ENCODE measurements at regions not wholly inside any gene's neighbourhood (a gene's known extent, or its start where the extent isn't known, plus 50 kb on each side); places are given as distances from the start of the nearest gene placed in this dataset.

DNA sequence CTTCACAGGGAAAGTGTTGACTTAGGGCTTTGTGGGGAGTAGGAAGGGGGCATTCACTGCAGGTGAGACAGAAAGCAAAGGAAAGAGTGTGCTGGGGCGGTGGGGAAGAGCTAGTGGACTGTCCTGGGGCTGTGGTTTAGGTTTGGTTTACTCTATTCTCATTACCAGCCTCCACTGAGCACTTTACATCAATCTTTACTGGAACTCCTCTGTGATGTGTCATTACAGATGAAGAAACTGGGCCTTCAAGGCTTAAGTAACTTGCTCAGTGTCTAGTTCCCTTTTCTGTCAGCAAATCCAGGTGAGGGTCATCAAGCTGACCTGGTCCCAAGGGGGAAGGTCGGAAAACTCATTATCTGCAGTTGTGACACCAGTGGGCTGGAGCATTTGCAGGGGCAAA, 120.2 kb upstream of the PFN2 start:
- Histone ChIP-seq H4K20me1 (ENCODE audit: insufficient read depth, poor library complexity, severe bottlenecking) (no peaks in the 10 kb centered on the region), H3K27me3 (no peaks in the 10 kb centered on the region), H3K4me3 (no peak overlapping the region), H3K36me3 (replicated peaks; ENCODE audit: insufficient read depth, low read depth) (no peaks in the 10 kb centered on the region), H3K4me2 (no peak overlapping the region), H3K4me1 (ENCODE audit: insufficient read depth) (no peaks in the 10 kb centered on the region), H3K27ac (no peak overlapping the region), H3K9me2 (replicated peaks; ENCODE audit: insufficient read depth) (no peaks in the 10 kb centered on the region), H3K9me3 (ENCODE audit: low read depth) (no peaks in the 10 kb centered on the region), H3K79me2 (no peaks in the 10 kb centered on the region), H2AFZ (no peak overlapping the region)
- DNase-seq (ENCODE audit: low spot score), result no peak
- 48% methylated on average over 2 of the region's 2 CpGs for WGBS (ENCODE audit: low lambda C conversion rate, missing lambda C conversion rate)
- TF ChIP-seq, protein P1, sequence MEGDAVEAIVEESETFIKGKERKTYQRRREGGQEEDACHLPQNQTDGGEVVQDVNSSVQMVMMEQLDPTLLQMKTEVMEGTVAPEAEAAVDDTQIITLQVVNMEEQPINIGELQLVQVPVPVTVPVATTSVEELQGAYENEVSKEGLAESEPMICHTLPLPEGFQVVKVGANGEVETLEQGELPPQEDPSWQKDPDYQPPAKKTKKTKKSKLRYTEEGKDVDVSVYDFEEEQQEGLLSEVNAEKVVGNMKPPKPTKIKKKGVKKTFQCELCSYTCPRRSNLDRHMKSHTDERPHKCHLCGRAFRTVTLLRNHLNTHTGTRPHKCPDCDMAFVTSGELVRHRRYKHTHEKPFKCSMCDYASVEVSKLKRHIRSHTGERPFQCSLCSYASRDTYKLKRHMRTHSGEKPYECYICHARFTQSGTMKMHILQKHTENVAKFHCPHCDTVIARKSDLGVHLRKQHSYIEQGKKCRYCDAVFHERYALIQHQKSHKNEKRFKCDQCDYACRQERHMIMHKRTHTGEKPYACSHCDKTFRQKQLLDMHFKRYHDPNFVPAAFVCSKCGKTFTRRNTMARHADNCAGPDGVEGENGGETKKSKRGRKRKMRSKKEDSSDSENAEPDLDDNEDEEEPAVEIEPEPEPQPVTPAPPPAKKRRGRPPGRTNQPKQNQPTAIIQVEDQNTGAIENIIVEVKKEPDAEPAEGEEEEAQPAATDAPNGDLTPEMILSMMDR (IDR thresholded peaks at IDR 0.05; ENCODE audit: poor library complexity), result no peak
- TF ChIP-seq EZH2phosphoT487 (IDR thresholded peaks at IDR 0.05; ENCODE audit: low read depth, severe bottlenecking, unreplicated experiment) (no peak), EZH2 (IDR thresholded peaks at IDR 0.05; ENCODE audit: borderline replicate concordance) (no peak)

DNA sequence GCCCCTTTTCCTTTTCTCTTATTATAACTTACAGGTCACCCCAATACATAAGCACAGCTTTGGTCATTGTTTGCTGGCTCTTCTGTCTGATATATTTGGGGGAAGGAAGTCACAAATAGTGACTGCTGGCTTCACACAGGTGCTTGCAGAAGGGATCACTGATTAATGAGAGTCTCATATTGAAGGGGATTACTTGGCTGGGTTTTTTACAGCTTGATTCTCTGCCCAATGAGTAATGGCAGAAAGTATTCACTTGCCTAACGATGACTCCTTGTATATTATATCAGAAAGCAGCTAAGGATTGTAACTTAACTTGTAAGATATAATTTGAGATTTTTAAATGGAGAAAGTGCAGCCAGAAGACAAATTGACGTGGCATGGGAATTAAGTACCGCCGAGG, 119.3 kb upstream of the PFN2 start:
- TF ChIP-seq EZH2phosphoT487 (IDR thresholded peaks at IDR 0.05; ENCODE audit: low read depth, severe bottlenecking, unreplicated experiment) (no peak), EZH2 (IDR thresholded peaks at IDR 0.05; ENCODE audit: borderline replicate concordance) (no peak)
- TF ChIP-seq, protein P1 (IDR thresholded peaks at IDR 0.05; ENCODE audit: poor library complexity), result no peak
- Histone ChIP-seq H4K20me1 (ENCODE audit: insufficient read depth, poor library complexity, severe bottlenecking) (no peaks in the 10 kb centered on the region), H3K27ac (no peak overlapping the region), H3K4me1 (ENCODE audit: insufficient read depth) (no peaks in the 10 kb centered on the region), H2AFZ (no peak overlapping the region), H3K79me2 (no peaks in the 10 kb centered on the region), H3K4me3 (no peak overlapping the region), H3K9me2 (replicated peaks; ENCODE audit: insufficient read depth) (no peaks in the 10 kb centered on the region), H3K36me3 (replicated peaks; ENCODE audit: insufficient read depth, low read depth) (no peaks in the 10 kb centered on the region), H3K9me3 (ENCODE audit: low read depth) (no peaks in the 10 kb centered on the region), H3K27me3 (no peaks in the 10 kb centered on the region), H3K4me2 (no peak overlapping the region)
- no peak for DNase-seq (ENCODE audit: low spot score)
- 88% methylated on average over 4 of the region's 4 CpGs for WGBS (ENCODE audit: low lambda C conversion rate, missing lambda C conversion rate)

DNA sequence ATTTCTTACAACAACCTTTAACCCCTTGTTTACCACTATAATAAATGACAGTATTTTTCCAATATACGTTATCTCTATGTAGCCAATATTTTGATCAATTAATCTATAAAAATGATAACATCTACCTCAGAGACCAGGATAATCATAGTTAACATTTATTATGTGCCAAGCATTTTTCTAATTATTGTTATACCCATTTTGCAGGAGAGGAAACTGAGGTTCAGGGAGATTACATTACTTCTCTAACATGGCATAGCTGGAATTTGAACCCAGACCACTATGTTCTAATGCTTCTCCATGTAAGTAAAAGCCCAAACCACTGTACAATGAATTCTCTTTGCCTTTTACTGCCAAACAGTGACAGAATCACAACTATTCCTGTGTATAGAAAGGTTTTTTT, 113.4 kb upstream of the PFN2 start:
- WGBS (ENCODE audit: low lambda C conversion rate, missing lambda C conversion rate), result 88% methylated on average over 1 of the region's 1 CpG
- H3K79me2 ChIP-seq, result no peaks in the 10 kb centered on the region
- DNase-seq (ENCODE audit: low spot score), result no peak
- no peak overlapping the region for H3K27ac ChIP-seq
- TF ChIP-seq, protein P1 (IDR thresholded peaks at IDR 0.05; ENCODE audit: poor library complexity), result no peak
- TF ChIP-seq EZH2phosphoT487 (IDR thresholded peaks at IDR 0.05; ENCODE audit: low read depth, severe bottlenecking, unreplicated experiment) (no peak), EZH2 (IDR thresholded peaks at IDR 0.05; ENCODE audit: borderline replicate concordance) (no peak)
- H4K20me1 ChIP-seq (ENCODE audit: insufficient read depth, poor library complexity, severe bottlenecking), result no peaks in the 10 kb centered on the region
- peak overlapping the region; percentile 52 for H3K4me2 ChIP-seq
- no peaks in the 10 kb centered on the region for H3K4me1 ChIP-seq (ENCODE audit: insufficient read depth)
- no peaks in the 10 kb centered on the region for H3K9me2 ChIP-seq (replicated peaks; ENCODE audit: insufficient read depth)
- H2AFZ ChIP-seq, result no peak overlapping the region
- H3K9me3 ChIP-seq (ENCODE audit: low read depth), result no peaks in the 10 kb centered on the region
- H3K36me3 ChIP-seq (replicated peaks; ENCODE audit: insufficient read depth, low read depth), result no peaks in the 10 kb centered on the region
- H3K4me3 ChIP-seq, result no peak overlapping the region
- H3K27me3 ChIP-seq, result no peaks in the 10 kb centered on the region

DNA sequence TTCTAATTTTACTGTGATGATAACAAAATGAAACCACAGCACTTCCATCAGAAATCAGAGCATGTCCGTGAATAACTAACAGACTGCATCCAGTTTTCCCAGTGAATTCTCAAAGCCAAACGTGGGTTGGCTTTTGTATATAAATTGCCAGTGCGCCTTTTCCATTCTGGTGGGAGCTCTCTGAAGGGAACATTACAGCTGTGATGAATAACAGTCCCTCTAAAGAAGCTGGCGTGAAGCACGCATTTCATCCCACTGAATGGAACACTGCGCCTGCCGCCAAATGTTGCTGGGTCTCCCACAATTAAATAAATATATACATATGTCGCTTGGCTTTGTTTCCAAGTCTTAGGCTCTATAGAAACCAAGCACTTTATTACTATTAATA, 113.0 kb upstream of the PFN2 start:
- Histone ChIP-seq H3K36me3 (replicated peaks; ENCODE audit: insufficient read depth, low read depth) (no peaks in the 10 kb centered on the region), H3K4me2 (peak overlapping the region; percentile 52), H3K4me3 (no peak overlapping the region), H3K27me3 (no peaks in the 10 kb centered on the region), H2AFZ (no peak overlapping the region), H3K9me3 (ENCODE audit: low read depth) (no peaks in the 10 kb centered on the region), H3K27ac (peak overlapping the region; percentile 33), H3K79me2 (no peaks in the 10 kb centered on the region), H4K20me1 (ENCODE audit: insufficient read depth, poor library complexity, severe bottlenecking) (no peaks in the 10 kb centered on the region), H3K4me1 (ENCODE audit: insufficient read depth) (no peaks in the 10 kb centered on the region), H3K9me2 (replicated peaks; ENCODE audit: insufficient read depth) (no peaks in the 10 kb centered on the region)
- 52% methylated on average over 8 of the region's 8 CpGs for WGBS (ENCODE audit: low lambda C conversion rate, missing lambda C conversion rate)
- TF ChIP-seq, protein P1 (IDR thresholded peaks at IDR 0.05; ENCODE audit: poor library complexity), result no peak
- DNase-seq (ENCODE audit: low spot score), result peak; percentile 48

Data from hepatocyte (in vitro differentiated cells).